ENCODE measurements at regions not wholly inside any gene's neighbourhood (a gene's known extent, or its start where the extent isn't known, plus 50 kb on each side); places are given as distances from the start of the nearest gene placed in this dataset.

GRCh38 chr15:47502041-47502440 is 215.3 kb upstream of the SEMA6D start:
- H4K20me1 ChIP-seq (ENCODE audit: control insufficient read depth, insufficient read depth, low read depth, low read length), result no peaks in the 10 kb centered on the region
- no peaks in the 10 kb centered on the region for H3K79me2 ChIP-seq (ENCODE audit: control insufficient read depth, low read length)
- no peaks in the 10 kb centered on the region for H3F3A ChIP-seq (ENCODE audit: control insufficient read depth, insufficient read depth)
- TF ChIP-seq, protein P1, sequence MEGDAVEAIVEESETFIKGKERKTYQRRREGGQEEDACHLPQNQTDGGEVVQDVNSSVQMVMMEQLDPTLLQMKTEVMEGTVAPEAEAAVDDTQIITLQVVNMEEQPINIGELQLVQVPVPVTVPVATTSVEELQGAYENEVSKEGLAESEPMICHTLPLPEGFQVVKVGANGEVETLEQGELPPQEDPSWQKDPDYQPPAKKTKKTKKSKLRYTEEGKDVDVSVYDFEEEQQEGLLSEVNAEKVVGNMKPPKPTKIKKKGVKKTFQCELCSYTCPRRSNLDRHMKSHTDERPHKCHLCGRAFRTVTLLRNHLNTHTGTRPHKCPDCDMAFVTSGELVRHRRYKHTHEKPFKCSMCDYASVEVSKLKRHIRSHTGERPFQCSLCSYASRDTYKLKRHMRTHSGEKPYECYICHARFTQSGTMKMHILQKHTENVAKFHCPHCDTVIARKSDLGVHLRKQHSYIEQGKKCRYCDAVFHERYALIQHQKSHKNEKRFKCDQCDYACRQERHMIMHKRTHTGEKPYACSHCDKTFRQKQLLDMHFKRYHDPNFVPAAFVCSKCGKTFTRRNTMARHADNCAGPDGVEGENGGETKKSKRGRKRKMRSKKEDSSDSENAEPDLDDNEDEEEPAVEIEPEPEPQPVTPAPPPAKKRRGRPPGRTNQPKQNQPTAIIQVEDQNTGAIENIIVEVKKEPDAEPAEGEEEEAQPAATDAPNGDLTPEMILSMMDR (IDR thresholded peaks at IDR 0.05; ENCODE audit: low read depth, low read length, poor library complexity, severe bottlenecking), result no peak
- TF ChIP-seq EZH2phosphoT487 (IDR thresholded peaks at IDR 0.05; ENCODE audit: borderline replicate concordance, low read length), result no peak
- H3K9me2 ChIP-seq (replicated peaks; ENCODE audit: control insufficient read depth, low read length), result no peaks in the 10 kb centered on the region
- no peaks in the 10 kb centered on the region for H3K9me3 ChIP-seq (ENCODE audit: control insufficient read depth, insufficient read depth, low read length)
- no peak overlapping the region for H3K4me3 ChIP-seq (ENCODE audit: low read length)
- no peaks in the 10 kb centered on the region for H3K36me3 ChIP-seq (ENCODE audit: control insufficient read depth, low read length)
- H3K4me1 ChIP-seq (ENCODE audit: control insufficient read depth, low read length), result no peaks in the 10 kb centered on the region
- no peak overlapping the region for H3K27ac ChIP-seq (ENCODE audit: low read depth, low read length)
- no peak overlapping the region for H3K4me2 ChIP-seq (ENCODE audit: low read length)
- H3K27me3 ChIP-seq (ENCODE audit: control insufficient read depth, low read length), result no peaks in the 10 kb centered on the region

DNA sequence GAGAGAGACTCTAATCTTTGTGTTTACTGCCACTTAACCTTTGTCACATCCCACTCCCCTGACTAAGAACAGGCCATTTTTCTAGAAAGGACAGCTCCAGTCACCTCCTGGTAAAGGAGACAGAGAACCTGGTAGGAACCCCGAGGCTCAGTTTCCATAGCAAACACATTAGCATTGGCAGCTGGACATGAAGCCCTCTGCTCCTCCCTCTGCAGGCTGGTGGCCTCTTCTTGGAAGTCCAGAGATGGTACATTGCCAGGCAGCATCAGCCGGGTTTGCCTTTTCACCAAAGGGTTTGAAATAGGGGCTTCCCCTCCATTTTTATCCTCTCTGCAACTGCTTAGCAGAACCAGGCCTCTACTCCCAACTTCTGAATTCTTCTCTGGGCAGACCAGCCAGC is 213.4 kb upstream of the SEMA6D start:
- Histone ChIP-seq H3K4me3 (ENCODE audit: low read length) (no peak overlapping the region), H3K79me2 (ENCODE audit: control insufficient read depth, low read length) (no peaks in the 10 kb centered on the region), H3K36me3 (ENCODE audit: control insufficient read depth, low read length) (no peaks in the 10 kb centered on the region), H3K27me3 (ENCODE audit: control insufficient read depth, low read length) (no peaks in the 10 kb centered on the region), H4K20me1 (ENCODE audit: control insufficient read depth, insufficient read depth, low read depth, low read length) (no peaks in the 10 kb centered on the region), H3K27ac (ENCODE audit: low read depth, low read length) (no peak overlapping the region), H3K9me2 (replicated peaks; ENCODE audit: control insufficient read depth, low read length) (no peaks in the 10 kb centered on the region), H3K4me1 (ENCODE audit: control insufficient read depth, low read length) (no peaks in the 10 kb centered on the region), H3F3A (ENCODE audit: control insufficient read depth, insufficient read depth) (no peaks in the 10 kb centered on the region), H3K4me2 (ENCODE audit: low read length) (no peak overlapping the region), H3K9me3 (ENCODE audit: control insufficient read depth, insufficient read depth, low read length) (no peaks in the 10 kb centered on the region)
- TF ChIP-seq, protein P1 (IDR thresholded peaks at IDR 0.05; ENCODE audit: low read depth, low read length, poor library complexity, severe bottlenecking), result no peak
- no peak for TF ChIP-seq EZH2phosphoT487 (IDR thresholded peaks at IDR 0.05; ENCODE audit: borderline replicate concordance, low read length)

- Histone ChIP-seq H3K27ac (ENCODE audit: low read depth, low read length) (no peak overlapping the region), H3K4me2 (ENCODE audit: low read length) (no peak overlapping the region), H3F3A (ENCODE audit: control insufficient read depth, insufficient read depth) (no peaks in the 10 kb centered on the region), H3K4me1 (ENCODE audit: control insufficient read depth, low read length) (no peaks in the 10 kb centered on the region), H3K9me2 (replicated peaks; ENCODE audit: control insufficient read depth, low read length) (no peaks in the 10 kb centered on the region), H3K9me3 (ENCODE audit: control insufficient read depth, insufficient read depth, low read length) (no peaks in the 10 kb centered on the region), H4K20me1 (ENCODE audit: control insufficient read depth, insufficient read depth, low read depth, low read length) (no peaks in the 10 kb centered on the region), H3K27me3 (ENCODE audit: control insufficient read depth, low read length) (no peaks in the 10 kb centered on the region), H3K4me3 (ENCODE audit: low read length) (no peak overlapping the region), H3K79me2 (ENCODE audit: control insufficient read depth, low read length) (no peaks in the 10 kb centered on the region), H3K36me3 (ENCODE audit: control insufficient read depth, low read length) (no peaks in the 10 kb centered on the region)
- TF ChIP-seq, protein P1 (IDR thresholded peaks at IDR 0.05; ENCODE audit: low read depth, low read length, poor library complexity, severe bottlenecking), result no peak
These were observed 212.6 kb upstream of the SEMA6D start for GRCh38 chr15:47504624-47505256.
